ENCODE measurements at regions not wholly inside any gene's neighbourhood (a gene's known extent, or its start where the extent isn't known, plus 50 kb on each side); places are given as distances from the start of the nearest gene placed in this dataset.

DNA sequence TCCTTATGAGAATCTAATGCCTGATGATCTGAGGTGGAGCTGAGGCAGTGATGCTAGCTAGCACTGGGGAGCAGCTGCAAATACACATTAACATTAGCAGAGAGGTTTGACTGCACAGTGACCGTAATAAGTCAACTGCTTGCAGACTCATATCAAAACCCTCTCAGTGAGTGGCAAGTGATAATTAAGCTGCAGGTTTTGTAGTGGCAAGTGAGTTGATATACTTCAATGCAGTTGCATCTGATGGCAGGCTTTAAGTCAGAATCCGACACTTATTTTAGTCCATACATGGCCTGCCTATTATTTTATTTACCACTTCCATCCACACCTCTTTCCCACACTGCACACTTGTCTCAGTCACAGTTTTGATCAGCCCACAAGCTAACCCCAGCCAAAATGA, 209.2 kb upstream of the IRS2 start:
- no peak for DNase-seq (ENCODE audit: insufficient read length, low spot score)
- FAIRE-seq = no peak
- TF ChIP-seq, protein P1, sequence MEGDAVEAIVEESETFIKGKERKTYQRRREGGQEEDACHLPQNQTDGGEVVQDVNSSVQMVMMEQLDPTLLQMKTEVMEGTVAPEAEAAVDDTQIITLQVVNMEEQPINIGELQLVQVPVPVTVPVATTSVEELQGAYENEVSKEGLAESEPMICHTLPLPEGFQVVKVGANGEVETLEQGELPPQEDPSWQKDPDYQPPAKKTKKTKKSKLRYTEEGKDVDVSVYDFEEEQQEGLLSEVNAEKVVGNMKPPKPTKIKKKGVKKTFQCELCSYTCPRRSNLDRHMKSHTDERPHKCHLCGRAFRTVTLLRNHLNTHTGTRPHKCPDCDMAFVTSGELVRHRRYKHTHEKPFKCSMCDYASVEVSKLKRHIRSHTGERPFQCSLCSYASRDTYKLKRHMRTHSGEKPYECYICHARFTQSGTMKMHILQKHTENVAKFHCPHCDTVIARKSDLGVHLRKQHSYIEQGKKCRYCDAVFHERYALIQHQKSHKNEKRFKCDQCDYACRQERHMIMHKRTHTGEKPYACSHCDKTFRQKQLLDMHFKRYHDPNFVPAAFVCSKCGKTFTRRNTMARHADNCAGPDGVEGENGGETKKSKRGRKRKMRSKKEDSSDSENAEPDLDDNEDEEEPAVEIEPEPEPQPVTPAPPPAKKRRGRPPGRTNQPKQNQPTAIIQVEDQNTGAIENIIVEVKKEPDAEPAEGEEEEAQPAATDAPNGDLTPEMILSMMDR (IDR thresholded peaks at IDR 0.05; ENCODE audit: insufficient read depth, missing control alignments) = no peak

DNA sequence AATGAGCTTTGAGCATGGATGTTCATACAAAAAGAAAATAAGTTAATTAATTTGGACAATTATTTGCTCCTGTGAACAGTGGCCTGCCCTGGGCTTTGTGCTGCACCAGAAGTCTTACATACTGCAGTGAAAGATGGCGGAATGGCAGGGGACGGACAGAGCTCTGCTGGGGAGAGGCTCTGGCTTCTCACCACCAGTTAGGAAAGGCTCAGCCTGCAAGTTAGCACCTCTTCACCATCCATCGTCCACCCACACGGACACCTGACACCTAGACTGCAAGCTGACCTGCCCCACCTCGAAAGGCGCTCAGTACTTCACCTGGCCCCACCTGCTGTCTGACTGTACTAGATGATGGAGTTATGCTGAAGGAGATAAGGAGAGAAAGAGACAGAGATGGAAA, 203.9 kb upstream of the IRS2 start:
- FAIRE-seq = no peak
- TF ChIP-seq, protein P1 (IDR thresholded peaks at IDR 0.05; ENCODE audit: insufficient read depth, missing control alignments) = no peak
- DNase-seq (ENCODE audit: insufficient read length, low spot score) = no peak

DNA sequence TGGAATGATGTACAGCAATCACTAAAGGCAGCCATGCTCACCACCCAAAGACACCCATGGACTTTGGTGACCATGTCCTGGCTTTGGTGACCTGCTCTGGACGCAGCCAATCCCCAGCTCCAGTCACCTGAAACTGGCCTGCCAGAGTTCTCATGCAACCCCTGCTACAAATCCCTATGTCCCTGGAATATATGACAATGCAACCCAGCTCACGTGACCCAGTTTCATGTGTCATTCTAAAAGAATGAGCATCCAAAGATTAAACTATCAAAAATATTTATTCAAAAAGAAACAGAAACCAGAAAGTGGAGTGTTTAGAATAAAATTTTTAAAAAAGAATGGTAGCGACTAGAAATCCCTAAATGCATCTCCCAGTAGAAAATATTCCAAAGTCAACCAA, 203.3 kb upstream of the IRS2 start:
- FAIRE-seq = no peak
- TF ChIP-seq, protein P1 (IDR thresholded peaks at IDR 0.05; ENCODE audit: insufficient read depth, missing control alignments) = no peak
- DNase-seq (ENCODE audit: insufficient read length, low spot score) = no peak

DNA sequence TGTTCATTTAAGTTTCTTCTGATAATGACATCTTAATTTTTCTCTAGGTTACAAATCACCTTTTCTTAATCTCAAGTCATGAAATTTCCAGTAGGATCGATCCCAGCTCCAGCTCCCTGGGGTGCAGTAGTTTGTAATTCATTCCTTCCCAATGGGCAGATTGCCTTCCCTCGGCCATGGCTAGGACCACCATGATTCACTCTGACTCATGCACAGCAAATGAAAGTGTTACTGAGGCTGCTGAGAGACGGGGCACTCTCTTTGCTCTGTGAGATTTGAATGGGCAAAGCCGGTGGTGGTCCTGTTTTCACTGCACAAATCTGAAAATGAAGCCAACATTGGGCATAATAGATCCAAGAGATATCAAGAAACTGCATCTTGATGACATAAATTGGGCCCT, 202.8 kb upstream of the IRS2 start:
- TF ChIP-seq, protein P1 (IDR thresholded peaks at IDR 0.05; ENCODE audit: insufficient read depth, missing control alignments) = no peak
- FAIRE-seq (no peak), DNase-seq (ENCODE audit: insufficient read length, low spot score) (no peak)

DNA sequence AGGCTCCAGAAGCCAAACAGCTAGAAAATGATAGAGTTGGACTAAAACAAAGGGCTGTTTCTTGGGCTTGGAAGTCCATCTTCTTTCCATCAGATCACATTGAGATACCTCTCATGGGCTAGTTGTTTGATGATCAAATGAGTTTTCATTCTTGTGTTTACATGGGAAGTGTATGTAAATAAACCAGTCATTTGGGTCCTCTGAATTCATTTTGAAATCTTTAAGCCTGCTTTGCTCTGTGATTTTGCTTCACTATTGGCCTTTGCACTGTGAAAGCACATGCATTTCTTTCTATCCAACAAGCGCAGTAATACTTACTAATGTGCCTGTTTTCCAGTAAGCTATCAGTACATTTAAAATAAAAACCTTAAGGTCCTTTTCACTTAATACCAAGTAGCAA, 200.5 kb upstream of the IRS2 start:
- FAIRE-seq = peak; percentile 44
- TF ChIP-seq, protein P1 (IDR thresholded peaks at IDR 0.05; ENCODE audit: insufficient read depth, missing control alignments) = no peak
- no peak for DNase-seq (ENCODE audit: insufficient read length, low spot score)

DNA sequence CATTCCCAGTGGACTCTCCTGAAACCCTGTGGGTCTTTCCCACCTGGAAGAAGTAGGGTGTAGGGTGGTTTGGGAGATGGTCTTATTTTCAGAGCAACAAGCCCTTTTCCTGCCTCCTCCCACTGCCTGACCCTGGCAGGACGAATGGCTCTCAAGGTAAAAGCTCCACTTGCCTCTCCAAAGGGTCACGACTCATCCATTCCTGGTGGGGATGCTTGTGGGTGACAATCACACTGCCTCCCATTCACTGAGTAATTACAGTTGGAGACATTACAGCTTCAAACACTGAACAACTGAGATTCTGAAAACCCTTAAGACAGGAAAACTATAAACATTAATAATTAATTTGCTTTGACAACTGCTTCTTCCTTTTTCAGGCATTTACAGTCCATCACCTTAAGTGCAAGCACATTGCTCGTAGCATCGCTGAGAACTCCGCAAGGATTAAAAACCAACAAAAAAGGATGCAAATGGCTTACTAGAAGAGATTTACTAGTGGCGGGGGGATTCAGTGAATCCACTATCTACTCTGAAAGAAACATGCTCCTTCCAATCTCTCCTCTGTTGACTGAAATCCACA, 199.6 kb upstream of the IRS2 start:
- TF ChIP-seq, protein P1 (IDR thresholded peaks at IDR 0.05; ENCODE audit: insufficient read depth, missing control alignments) = no peak
- no peak for DNase-seq (ENCODE audit: insufficient read length, low spot score)
- FAIRE-seq = no peak

DNA sequence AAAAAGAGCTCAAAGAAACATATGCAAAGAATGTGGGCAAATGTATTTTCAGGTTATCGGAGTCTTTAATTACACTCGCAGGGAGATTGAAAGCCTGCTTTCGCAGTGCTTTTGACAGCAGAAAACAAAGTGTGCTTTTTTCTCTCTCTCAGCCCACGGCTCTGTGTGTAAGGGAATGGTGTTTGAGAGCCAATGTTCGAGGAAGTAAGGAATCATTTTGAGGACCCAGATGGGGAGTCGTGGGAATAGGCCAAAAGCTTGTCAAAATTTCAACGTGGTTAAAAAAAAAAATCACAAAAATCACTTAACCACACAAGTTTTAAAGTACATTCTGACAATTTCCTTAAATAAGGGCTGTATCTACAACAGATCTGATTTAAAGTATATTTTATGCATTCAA, 197.1 kb upstream of the IRS2 start:
- TF ChIP-seq, protein P1 (IDR thresholded peaks at IDR 0.05; ENCODE audit: insufficient read depth, missing control alignments) = no peak
- FAIRE-seq (no peak), DNase-seq (ENCODE audit: insufficient read length, low spot score) (no peak)
